NCI-H2196 (cell line): ENCODE measurements at regions not wholly inside any gene's neighbourhood (a gene's known extent, or its start where the extent isn't known, plus 50 kb on each side); places are given as distances from the start of the nearest gene placed in this dataset.

ENCODE experiments used
- DNase-seq: peaks from one replicate; lab custom pipeline; 2025; ENCODE audit not compliant: unreplicated experiment; lab: John Stamatoyannopoulos, UW

- no peak for DNase-seq
Measured at GRCh38 chr2:104118889-104119288, 735.0 kb upstream of the POU3F3 start.

GRCh38 chr2:104120171-104120570 lies 733.7 kb upstream of the POU3F3 start:
- no peak for DNase-seq

DNA sequence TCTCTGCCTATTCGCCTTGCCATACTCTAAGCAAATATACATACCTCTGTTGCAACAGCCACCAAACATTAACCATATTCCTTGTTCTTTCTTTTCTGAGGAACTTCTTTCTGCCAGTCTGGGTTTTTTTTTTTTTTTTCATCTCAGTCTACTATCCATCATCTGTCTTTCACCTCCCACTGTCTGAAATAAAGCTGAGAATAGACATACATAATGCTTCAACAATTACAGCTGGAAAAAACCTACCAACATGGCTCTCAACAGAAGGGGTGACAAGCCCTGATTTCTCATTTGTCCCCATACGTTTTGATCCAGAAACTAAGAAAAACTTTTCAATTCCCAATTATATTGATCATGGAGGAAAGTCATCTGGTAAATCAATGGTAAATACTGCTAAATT lies 728.8 kb upstream of the POU3F3 start:
- DNase-seq = no peak

GRCh38 chr2:104127049-104127770 lies 726.7 kb upstream of the POU3F3 start:
- DNase-seq = no peak

- no peak for DNase-seq
Measured at GRCh38 chr2:104140361-104140760, 713.6 kb upstream of the POU3F3 start.

DNA sequence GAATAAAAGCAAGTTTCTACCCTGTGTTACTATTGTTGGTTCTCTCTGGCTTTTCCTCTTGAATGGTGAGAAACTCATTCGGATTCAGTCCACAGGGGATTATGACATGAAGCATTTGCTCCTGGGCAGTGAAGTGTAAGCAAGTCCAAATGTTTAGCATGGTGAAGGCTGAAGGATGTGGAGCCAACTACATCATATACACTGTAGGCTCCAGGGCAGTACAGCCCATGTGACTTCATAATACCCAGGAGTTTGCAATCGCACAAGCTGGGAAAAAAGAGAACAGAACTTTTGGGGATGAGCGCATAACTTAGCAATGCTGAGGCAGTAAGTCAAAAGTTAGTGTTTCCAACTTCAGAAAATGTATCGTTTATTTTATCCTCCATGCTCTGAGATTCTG lies 695.7 kb upstream of the POU3F3 start:
- no peak for DNase-seq

GRCh38 chr2:104163611-104164130 lies 690.2 kb upstream of the POU3F3 start:
- no peak for DNase-seq

DNA sequence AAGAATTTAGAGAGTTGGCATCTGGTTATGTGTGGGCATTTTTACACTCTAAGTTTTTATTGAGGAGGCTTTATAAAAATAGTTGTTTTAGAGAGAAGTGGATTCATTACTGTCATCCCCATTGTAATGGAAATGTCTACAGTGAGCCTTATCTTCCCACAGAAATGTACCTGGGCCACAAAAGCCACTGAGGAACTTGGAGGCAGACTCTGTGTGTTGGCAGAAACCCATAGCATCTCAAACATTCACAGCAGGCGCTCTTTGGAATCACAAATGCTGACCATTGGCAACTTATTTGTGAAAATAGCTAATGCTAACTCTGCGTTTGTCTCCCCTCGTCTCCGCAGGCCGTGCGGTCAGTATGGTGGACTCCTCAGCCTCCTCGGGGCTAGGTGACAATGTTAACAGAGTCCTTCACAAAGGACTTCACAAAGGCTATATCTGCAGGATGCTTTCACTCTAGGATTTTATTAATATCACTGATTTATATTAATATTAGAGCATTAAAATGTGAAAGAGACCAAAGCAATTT lies 689.1 kb upstream of the POU3F3 start:
- DNase-seq = no peak

DNA sequence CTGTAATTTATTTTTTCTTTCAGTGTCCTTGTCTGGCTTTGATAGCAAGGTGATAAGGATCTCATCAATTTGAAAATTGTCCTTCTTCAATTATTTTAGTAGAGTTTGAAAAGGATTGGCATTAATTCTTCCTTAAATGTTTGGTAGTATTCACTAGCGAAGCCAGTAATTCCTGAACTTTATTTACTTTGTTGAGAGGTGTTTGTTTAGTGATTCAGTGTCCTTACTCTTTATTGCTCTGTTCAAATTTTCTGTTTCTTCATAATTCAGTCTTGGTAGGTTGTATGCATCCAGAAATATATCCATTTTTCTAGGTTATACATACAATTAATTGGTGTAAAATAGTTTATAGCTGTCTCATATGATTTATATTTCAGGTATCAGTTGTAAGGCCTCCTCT lies 676.7 kb upstream of the POU3F3 start:
- DNase-seq = no peak

DNA sequence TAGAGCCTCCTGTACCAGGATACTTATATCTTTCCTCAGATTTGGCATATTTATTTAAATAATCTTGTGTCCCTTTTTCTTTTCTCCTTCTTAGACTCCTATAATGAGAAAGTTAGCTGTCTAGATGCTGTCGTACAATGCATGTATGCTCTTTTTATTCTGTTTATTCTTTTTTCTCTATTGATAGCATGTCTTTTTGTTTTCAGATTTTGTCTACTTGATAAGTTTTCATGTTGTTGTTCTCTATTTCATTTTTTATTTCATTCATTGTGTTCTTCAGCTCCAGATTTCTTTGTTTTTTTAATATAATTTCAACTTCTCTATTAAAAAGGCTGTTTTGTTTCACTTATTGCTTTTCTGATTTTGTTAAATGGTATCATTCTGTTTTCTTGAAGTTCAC lies 674.3 kb upstream of the POU3F3 start:
- no peak for DNase-seq

DNA sequence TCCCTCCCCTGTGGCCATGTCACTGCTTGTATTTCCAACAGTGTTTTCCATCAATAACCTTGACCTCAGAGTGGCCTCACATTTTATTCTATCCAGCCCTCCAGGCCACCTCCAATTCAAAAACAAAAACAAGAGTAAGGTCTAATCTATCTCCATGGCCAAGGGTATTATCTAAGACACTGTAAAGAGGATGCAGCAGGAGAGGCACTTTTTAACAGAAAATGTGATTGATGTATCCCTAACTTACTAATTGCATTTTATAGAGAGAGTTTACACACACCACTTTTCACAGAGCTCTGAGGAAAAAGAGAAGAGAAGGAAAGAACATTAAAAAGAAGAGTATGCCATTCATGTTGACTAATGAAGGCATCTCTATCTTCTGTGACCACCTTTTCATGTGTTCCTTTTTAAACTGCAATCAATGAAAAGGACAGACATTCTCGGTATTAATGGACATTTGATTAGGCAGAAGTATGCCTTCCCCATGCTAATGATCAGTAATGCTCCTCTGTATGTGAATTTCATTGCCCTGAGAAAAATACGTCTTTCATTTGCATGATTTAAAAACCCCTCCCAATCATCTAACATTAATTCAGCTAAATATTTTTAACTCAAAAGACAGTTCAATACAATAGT lies 653.3 kb upstream of the POU3F3 start:
- no peak for DNase-seq

DNA sequence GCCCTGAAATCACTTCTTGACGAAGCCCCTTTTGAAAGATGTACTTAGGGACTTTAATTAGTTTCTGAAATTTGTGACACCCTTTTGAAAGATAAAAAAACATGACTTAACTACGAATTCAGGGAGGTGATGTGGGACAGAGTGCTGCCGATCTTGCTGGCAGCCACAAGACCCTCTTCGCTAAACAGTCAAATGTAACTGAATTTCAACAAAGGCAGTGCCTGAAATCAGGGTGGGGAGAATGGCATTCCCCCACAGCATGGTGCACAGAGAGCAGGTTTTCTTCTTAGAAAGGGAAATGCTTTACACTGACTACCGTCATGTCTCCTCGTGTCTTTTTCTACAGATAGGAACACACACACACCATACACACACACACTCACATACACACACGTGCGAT lies 640.2 kb upstream of the POU3F3 start:
- DNase-seq = no peak

- no peak for DNase-seq
Measured at GRCh38 chr2:104215269-104216161, 638.4 kb upstream of the POU3F3 start.

- DNase-seq = no peak
Measured at GRCh38 chr2:104233591-104233990, 620.3 kb upstream of the POU3F3 start.

- DNase-seq = no peak
Measured at GRCh38 chr2:104236491-104236890, 617.4 kb upstream of the POU3F3 start.

- no peak for DNase-seq
Measured at GRCh38 chr2:104240984-104241383, 612.9 kb upstream of the POU3F3 start.

GRCh38 chr2:104249629-104250028 lies 604.3 kb upstream of the POU3F3 start:
- DNase-seq = no peak

DNA sequence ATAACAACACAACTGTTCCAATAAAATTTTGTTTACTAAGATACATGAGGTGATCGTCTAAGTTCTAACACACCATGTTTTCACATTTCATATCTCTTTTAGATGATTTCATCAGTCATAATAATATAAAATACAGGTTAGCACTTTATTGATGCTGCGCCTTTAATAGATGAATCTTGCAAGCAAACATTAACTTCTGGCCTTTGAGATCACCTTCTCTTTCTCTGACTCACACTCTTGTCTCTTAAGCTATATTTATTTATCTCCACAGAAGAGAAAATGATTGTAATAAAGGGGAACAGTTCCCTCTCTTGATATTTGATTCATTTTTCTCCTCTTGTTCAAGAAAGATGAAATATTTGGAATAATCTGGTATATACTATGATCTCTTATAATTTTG lies 603.3 kb upstream of the POU3F3 start:
- DNase-seq = no peak

- no peak for DNase-seq
Measured at GRCh38 chr2:104254017-104254416, 599.9 kb upstream of the POU3F3 start.

DNA sequence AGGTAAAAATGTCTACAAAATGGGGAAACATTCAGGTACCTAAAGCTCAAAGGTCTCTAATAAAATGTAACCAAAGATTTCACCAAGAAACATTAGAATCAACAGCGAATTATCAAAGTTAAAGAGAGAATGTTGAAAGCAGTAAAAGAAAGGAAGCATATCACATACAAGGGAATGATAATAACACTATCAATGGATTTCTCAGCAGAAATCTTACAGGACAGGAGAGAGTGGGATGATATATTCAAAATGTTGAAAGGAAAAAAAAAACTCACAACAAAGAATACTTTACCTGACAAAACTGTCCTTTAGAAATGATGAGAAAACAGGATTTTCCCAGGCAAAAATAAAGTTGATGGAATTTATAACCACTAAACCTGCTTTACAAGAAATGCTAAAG lies 591.2 kb upstream of the POU3F3 start:
- no peak for DNase-seq

DNA sequence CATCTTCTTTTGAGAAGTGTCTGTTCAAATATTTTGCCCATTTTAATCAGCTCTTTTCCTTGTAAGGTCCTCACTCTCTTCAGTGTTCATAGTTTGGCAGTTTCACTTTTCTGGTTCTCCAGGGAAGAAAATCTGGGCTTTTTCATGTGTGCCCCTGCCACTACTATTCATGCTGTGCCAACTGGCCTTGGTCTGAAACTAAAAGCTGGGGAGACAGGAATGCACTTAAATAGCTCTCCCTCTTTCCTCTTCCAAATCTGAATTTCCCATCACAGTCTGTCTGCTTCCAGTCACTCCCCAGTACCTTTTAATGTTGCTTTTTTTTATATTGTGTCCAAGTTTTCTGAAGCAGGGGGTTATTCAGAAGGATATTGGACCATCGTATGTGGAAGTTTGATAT lies 574.3 kb upstream of the POU3F3 start:
- no peak for DNase-seq
